ENCODE measurements at regions not wholly inside any gene's neighbourhood (a gene's known extent, or its start where the extent isn't known, plus 50 kb on each side); places are given as distances from the start of the nearest gene placed in this dataset.
"Not testable (repeated sequence)": the region's sequence is repeated elsewhere in the genome, so short reads cannot be mapped to it uniquely, and the experiment has no call there.

GRCh38 chr6:135731116-135731515 lies 120.4 kb upstream of the PDE7B start:
- no peak for DNase-seq

GRCh38 chr6:135736351-135736750 lies 115.2 kb upstream of the PDE7B start:
- not testable (repeated sequence) for DNase-seq

GRCh38 chr6:135738636-135739035 lies 112.9 kb upstream of the PDE7B start:
- DNase-seq, result no peak

DNA sequence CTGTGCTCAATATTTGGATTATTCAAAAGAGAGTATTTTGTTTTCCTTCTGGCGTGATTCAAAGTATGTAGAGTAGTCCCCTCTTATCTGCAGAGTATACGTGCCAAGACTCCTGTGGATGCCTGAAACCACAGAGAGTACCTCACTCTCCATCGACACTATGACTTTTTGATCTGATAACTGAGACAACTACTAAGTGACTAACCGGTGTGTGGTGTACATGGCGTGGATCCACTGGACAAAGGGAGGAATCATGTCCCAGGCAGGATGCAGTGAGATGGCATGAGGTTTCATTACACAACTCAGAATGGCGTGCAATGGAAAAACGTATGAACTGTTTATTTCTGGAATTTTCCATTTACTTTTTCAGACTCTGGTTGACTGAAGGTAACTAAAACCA lies 112.2 kb upstream of the PDE7B start:
- DNase-seq, result peak; percentile 44

GRCh38 chr6:135740580-135740979 lies 110.9 kb upstream of the PDE7B start:
- no peak for DNase-seq

DNA sequence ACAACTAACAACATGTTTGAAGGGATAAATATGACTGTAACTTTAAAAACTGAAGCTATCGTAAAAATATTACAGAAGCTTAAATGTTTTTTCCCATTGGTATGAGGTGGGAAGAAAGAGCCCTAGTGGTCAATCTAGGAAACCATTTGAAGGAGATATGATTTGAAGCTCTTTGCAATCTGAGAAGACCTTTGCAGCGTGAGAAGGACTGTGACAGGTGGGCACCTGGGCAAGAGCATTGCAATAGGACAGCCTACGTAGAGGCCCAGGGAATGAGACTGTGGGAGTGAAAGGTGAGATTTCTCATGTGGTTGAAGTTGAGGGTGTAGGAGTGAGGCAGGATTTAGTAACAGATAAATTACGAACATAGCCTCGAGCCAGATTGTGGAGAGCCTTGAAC lies 108.0 kb upstream of the PDE7B start:
- DNase-seq, result no peak

DNA sequence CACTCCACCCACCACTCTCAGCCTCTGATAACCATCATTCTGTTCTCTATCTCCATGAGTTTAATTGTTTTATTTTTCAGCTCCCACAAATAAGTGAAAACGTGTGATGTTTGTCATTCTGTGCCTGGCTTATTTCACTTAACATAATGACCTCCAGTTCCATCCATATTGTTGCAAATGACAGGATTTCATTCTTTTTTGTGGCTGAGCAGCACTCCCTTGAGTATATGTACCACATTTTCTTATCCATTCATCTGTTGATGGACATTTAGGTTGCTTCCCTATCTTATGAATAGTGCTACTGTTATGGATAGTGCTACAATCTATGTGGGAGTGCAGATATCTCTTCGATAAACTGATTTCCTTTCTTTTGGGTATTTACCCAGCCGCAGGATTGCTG lies 103.3 kb upstream of the PDE7B start:
- no peak for DNase-seq

DNA sequence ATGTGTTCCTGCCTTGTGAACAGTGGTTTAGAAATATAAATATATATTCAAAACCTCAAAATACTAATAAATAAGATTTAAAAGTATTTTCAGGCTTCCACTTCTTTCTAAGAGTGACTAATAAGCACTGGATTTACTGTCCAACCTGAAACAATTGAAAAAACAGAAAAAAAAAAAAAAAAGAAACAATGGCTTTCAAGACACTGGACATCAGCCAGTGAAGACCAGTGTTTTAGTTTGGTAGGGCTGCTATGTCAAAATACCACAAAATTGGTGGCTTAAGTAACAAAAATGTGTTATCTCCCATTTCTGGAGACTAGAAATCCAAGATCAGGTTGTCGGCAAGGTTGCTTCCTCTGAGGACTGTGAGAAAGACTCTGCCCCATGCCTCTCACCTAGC lies 101.4 kb upstream of the PDE7B start:
- no peak for DNase-seq

GRCh38 chr6:135753196-135753595 lies 98.3 kb upstream of the PDE7B start:
- DNase-seq, result no peak

DNA sequence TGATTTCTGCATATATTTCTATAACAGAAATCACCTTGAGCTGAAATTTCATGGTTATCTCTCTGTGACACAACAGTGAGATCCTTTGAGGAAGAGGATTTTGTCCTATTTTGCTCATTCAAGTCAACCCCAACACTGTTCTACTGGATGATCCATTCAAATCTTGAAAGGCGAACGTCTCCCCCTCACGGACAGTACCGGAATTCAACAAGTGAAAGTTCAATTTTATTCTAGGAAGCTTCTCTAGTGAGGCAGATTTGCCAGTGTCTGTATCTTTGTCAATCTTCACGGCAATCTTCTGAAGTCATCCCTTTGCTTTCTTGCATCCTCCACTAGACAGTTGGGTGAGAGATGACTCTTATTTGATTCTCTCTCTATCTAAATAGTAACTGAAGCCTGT lies 91.7 kb upstream of the PDE7B start:
- peak; percentile 82 for DNase-seq

DNA sequence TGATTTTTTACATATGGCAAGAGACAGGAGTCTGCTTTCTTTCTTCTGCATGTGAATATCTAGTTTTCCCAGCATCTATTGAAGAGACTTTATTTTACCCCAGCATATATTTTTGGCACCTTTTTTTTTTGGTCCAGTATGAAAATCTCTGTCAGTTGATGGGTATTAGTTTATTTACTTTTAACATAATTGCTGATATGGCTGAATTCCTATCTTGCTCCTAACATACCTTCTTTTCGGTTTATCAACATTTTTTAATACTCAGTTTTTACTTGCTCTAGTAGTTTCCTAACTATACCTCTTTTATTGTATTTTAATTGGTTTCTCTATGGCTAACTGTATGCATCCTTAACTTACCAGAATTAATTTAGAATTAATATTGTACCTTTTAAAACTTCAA lies 77.5 kb upstream of the PDE7B start:
- DNase-seq, result no peak

GRCh38 chr6:135779213-135779612 lies 72.3 kb upstream of the PDE7B start:
- DNase-seq, result no peak

DNA sequence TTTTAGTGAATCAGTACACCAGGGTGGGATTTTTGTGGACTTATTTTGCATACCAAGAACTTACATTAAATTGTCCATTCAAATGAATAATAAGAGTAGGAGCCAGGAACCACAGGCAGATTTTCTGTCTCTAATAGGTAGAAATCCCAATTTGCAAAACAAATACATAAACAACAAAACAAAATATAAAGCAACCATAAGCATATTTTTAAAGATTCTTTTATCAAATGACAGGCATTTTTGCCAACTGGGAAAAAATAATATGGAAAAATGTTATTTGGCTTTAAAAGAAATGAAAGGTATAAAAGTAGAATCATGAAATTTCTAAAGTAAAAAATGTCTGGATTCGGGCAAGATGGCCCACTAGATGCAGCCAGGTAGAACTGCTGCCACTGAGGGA lies 71.2 kb upstream of the PDE7B start:
- no peak for DNase-seq

DNA sequence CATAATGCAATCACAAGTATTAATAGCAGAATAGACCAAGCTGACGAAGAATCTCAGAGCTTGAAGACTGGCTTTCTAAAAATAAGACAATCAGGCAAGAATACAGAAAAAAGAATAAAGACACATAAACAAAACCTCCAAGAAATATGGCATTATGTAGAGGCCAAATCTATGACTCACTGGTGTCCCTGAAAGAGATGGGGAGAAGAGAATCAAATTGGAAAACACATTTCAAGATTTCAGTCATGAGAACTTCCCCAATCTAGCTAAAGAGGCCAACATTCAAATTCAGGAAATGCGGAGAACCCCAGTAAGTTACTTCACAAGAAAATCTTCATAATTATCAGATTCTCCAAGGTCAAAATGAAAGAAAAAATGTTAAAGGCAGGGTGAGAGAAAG lies 69.0 kb upstream of the PDE7B start:
- no peak for DNase-seq

- DNase-seq, result no peak
These were observed 67.0 kb upstream of the PDE7B start for GRCh38 chr6:135784507-135784906.

- no peak for DNase-seq
These were observed 62.0 kb upstream of the PDE7B start for GRCh38 chr6:135789375-135790050.

GRCh38 chr6:135791441-135791840 lies 60.1 kb upstream of the PDE7B start:
- DNase-seq, result no peak

GRCh38 chr6:135796643-135797305 lies 54.7 kb upstream of the PDE7B start:
- DNase-seq, result no peak

- DNase-seq, result no peak
These were observed 54.1 kb upstream of the PDE7B start for GRCh38 chr6:135797361-135797760.

- no peak for DNase-seq
These were observed 52.6 kb upstream of the PDE7B start for GRCh38 chr6:135798751-135799515.
